Calu3 (cell line): ENCODE measurements at regions not wholly inside any gene's neighbourhood (a gene's known extent, or its start where the extent isn't known, plus 50 kb on each side); places are given as distances from the start of the nearest gene placed in this dataset.

Experiments
- BruUV-seq: library from RNA; stranded (reverse); fragments of 400-500 nt; replicated peaks from 2 replicates; lab custom pipeline; 2021; lab: Mats Ljungman, UMichigan
- CTCF ChIA-PET: fragments of 300-600 bp; sonication (Branson Sonifier 250); formaldehyde crosslinking; loops from one replicate; lab custom pipeline; 2022; ENCODE audit warnings: antibody characterized with exemption; lab: Charles Lee
- DNase-seq: peaks from one replicate; pipeline ENCODE4 v3.0.0; 2022
- H3K27ac Mint-ChIP-seq: one replicate; pipeline ENCODE4 v1.8.0; 2022; ENCODE audit warnings: mixed read lengths; ENCODE audit not compliant: unreplicated experiment
- H3K27me3 Mint-ChIP-seq: one replicate; pipeline ENCODE4 v1.8.0; 2022; ENCODE audit warnings: mixed read lengths; ENCODE audit not compliant: unreplicated experiment
- H3K36me3 Mint-ChIP-seq: one replicate; pipeline ENCODE4 v1.8.0; 2022; ENCODE audit warnings: mild to moderate bottlenecking, moderate library complexity, mixed read lengths; ENCODE audit not compliant: insufficient read depth, unreplicated experiment
- H3K4me1 Mint-ChIP-seq: one replicate; pipeline ENCODE4 v1.8.0; 2022; ENCODE audit warnings: mild to moderate bottlenecking, low read depth, mixed read lengths; ENCODE audit not compliant: unreplicated experiment
- H3K4me3 Mint-ChIP-seq: one replicate; pipeline ENCODE4 v1.8.0; 2022; ENCODE audit warnings: mild to moderate bottlenecking, low read depth, moderate library complexity, mixed read lengths; ENCODE audit not compliant: unreplicated experiment
- H3K9me3 Mint-ChIP-seq: one replicate; pipeline ENCODE4 v1.8.0; 2022; ENCODE audit warnings: low read depth, mixed read lengths; ENCODE audit not compliant: unreplicated experiment
- intact Hi-C: fragments of 100-400 bp; cut with micrococcal nuclease; formaldehyde crosslinking; loops from one replicate; pipeline ENCODE4 v1.10.0; 2022; ENCODE audit not compliant: unreplicated experiment
- TF ChIP-seq, protein P1 (sequence below): fragments of 200-600 bp; IDR thresholded peaks from one replicate; pipeline ENCODE4 v1.8.0; 2022; ENCODE audit warnings: antibody characterized with exemption; ENCODE audit not compliant: unreplicated experiment

DNA sequence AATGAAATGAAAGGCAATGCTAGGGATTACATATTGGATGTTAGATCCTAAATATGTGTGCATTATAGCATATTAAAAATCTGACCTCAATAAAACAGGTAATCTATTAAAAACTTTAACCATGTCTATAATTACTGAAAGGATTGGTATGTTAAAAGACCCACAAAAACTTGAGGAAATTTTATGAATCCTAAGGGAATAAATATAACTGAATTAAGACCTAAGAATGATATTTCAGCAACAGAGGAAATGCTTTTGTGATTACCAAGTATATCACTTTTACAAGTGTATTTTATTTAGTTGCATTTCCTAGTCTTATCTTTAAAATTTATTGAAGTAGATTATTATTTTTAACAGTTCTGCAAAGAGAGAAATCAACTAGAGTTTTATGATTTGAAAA, 571.5 kb downstream of the HDGFL1 start:
- no peak for DNase-seq
- Mint-ChIP-seq H3K4me1 (no peaks in the 10 kb centered on the region), H3K27ac (no peak overlapping the region), H3K36me3 (no peaks in the 10 kb centered on the region), H3K9me3 (peaks cover 4% of the 10 kb centered on the region), H3K27me3 (no peaks in the 10 kb centered on the region), H3K4me3 (no peak overlapping the region)
- intact Hi-C loops = no loop called here
- no TSS peak for BruUV-seq
- TF ChIP-seq, protein P1, sequence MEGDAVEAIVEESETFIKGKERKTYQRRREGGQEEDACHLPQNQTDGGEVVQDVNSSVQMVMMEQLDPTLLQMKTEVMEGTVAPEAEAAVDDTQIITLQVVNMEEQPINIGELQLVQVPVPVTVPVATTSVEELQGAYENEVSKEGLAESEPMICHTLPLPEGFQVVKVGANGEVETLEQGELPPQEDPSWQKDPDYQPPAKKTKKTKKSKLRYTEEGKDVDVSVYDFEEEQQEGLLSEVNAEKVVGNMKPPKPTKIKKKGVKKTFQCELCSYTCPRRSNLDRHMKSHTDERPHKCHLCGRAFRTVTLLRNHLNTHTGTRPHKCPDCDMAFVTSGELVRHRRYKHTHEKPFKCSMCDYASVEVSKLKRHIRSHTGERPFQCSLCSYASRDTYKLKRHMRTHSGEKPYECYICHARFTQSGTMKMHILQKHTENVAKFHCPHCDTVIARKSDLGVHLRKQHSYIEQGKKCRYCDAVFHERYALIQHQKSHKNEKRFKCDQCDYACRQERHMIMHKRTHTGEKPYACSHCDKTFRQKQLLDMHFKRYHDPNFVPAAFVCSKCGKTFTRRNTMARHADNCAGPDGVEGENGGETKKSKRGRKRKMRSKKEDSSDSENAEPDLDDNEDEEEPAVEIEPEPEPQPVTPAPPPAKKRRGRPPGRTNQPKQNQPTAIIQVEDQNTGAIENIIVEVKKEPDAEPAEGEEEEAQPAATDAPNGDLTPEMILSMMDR = no peak
- CTCF ChIA-PET = interaction anchor here (0.5 kb wide), 1 partner anchor 123 kb away, joined by 4 read pairs; no protein-coding TSS in a partner anchor

DNA sequence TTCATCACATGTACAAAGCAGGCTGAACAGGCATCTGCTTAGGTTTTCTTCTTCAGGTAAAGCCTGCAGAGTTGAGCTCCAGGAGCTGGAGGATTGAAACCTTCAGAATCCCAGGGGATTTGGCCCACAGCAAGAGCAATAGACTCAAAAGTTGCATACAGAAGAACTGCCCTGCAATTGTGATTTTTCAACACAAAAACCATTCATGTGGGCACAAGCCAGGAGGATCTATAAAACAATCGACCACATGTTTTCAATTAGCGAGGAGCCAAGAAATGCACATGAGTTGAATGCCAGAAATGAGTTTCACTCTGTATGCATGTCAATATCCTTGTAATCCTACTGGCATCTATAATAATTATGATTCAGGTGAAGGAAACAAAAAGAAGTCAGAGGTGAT, 576.4 kb downstream of the HDGFL1 start:
- no TSS peak for BruUV-seq
- Mint-ChIP-seq H3K4me3 (no peak overlapping the region), H3K27ac (no peak overlapping the region), H3K4me1 (no peaks in the 10 kb centered on the region), H3K36me3 (no peaks in the 10 kb centered on the region), H3K9me3 (peaks cover 3% of the 10 kb centered on the region), H3K27me3 (no peaks in the 10 kb centered on the region)
- TF ChIP-seq, protein P1 = no peak
- intact Hi-C loops = no loop called here
- CTCF ChIA-PET = no interaction called here
- no peak for DNase-seq

DNA sequence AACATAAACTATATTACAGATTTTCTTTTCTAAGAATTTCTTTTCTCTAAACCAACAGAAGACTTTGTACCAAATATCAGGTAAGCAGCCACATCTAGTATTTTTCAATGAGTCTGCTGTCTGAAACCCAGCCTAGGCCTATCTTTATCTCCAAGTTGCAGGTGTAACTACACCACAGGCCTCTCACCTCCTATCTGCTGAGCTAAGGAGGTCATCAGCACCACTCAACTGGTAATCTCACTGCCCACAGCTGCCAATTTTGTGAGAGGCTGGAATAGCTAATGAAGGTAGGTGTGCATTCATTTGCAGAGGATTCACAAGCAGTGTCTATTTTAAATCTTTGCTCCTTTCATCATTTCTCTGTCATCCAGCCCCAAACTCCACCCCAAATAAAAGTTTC, 584.8 kb downstream of the HDGFL1 start:
- Mint-ChIP-seq H3K36me3 (no peaks in the 10 kb centered on the region), H3K4me3 (no peak overlapping the region), H3K27ac (no peak overlapping the region), H3K4me1 (no peaks in the 10 kb centered on the region), H3K9me3 (peaks cover 15% of the 10 kb centered on the region), H3K27me3 (no peaks in the 10 kb centered on the region)
- BruUV-seq = no TSS peak
- TF ChIP-seq, protein P1 = no peak
- intact Hi-C loops = no loop called here
- DNase-seq = no peak
- CTCF ChIA-PET = no interaction called here

DNA sequence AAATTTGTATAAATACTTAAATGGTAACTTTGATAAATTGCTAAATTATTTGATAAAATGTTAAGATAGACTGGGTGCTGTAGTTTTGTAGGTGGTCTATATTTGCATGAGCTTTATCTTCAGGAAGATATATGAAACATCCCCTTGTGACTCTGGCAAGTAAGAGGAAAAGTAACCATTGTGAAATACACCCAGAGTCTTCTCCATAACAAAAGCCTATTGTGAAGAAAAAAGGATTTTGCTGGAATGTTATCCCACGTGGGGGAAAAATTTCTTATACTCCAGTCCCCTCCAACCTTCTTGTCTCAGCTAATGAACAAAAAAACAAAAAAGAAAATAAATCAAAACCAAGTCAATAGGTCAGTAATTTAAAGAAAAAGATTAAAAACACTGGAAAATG, 600.7 kb downstream of the HDGFL1 start:
- TF ChIP-seq, protein P1 = no peak
- intact Hi-C loops = no loop called here
- Mint-ChIP-seq H3K4me1 (peaks cover 11% of the 10 kb centered on the region), H3K4me3 (no peak overlapping the region), H3K27me3 (no peaks in the 10 kb centered on the region), H3K9me3 (peaks cover 14% of the 10 kb centered on the region), H3K27ac (no peak overlapping the region), H3K36me3 (no peaks in the 10 kb centered on the region)
- no peak for DNase-seq
- CTCF ChIA-PET = interaction anchor here (1.4 kb wide), 1 partner anchor 25 kb away, joined by 3 read pairs; no protein-coding TSS in a partner anchor
- BruUV-seq = no TSS peak
